EL (cell line): ENCODE measurements at regions not wholly inside any gene's neighbourhood (a gene's known extent, or its start where the extent isn't known, plus 50 kb on each side); places are given as distances from the start of the nearest gene placed in this dataset.

ENCODE experiments used
- DNase-seq: peaks from one replicate; pipeline ENCODE4 v3.0.0-alpha.2; 2016

GRCh38 chr2:15782009-15782751 is 158.2 kb upstream of the MYCN start:
- DNase-seq: no peak

GRCh38 chr2:15782769-15783294 is 157.5 kb upstream of the MYCN start:
- DNase-seq: no peak

GRCh38 chr2:15783489-15783888 is 156.9 kb upstream of the MYCN start:
- no peak for DNase-seq

- DNase-seq: no peak
Measured at GRCh38 chr2:15784106-15784885, 156.1 kb upstream of the MYCN start.

- DNase-seq: no peak
Measured at GRCh38 chr2:15784886-15785801, 155.2 kb upstream of the MYCN start.

- DNase-seq: no peak
Measured at GRCh38 chr2:15786003-15786654, 154.2 kb upstream of the MYCN start.

- DNase-seq: no peak
Measured at GRCh38 chr2:15786901-15787300, 153.4 kb upstream of the MYCN start.

GRCh38 chr2:15787535-15788454 is 152.6 kb upstream of the MYCN start:
- DNase-seq: no peak

- no peak for DNase-seq
Measured at GRCh38 chr2:15788455-15788829, 151.9 kb upstream of the MYCN start.

GRCh38 chr2:15788830-15789229 is 151.5 kb upstream of the MYCN start:
- DNase-seq: no peak

- no peak for DNase-seq
Measured at GRCh38 chr2:15789381-15790062, 150.8 kb upstream of the MYCN start.

GRCh38 chr2:15790326-15790725 is 150.0 kb upstream of the MYCN start:
- no peak for DNase-seq

GRCh38 chr2:15790838-15791237 is 149.5 kb upstream of the MYCN start:
- no peak for DNase-seq

- no peak for DNase-seq
Measured at GRCh38 chr2:15791294-15791693, 149.1 kb upstream of the MYCN start.

GRCh38 chr2:15792331-15792730 is 148.0 kb upstream of the MYCN start:
- no peak for DNase-seq

GRCh38 chr2:15793078-15793913 is 147.1 kb upstream of the MYCN start:
- no peak for DNase-seq

- DNase-seq: no peak
Measured at GRCh38 chr2:15793978-15794377, 146.4 kb upstream of the MYCN start.

GRCh38 chr2:15794608-15795134 is 145.7 kb upstream of the MYCN start:
- DNase-seq: no peak

GRCh38 chr2:15795426-15795825 is 144.9 kb upstream of the MYCN start:
- no peak for DNase-seq
